ENCODE measurements at regions not wholly inside any gene's neighbourhood (a gene's known extent, or its start where the extent isn't known, plus 50 kb on each side); places are given as distances from the start of the nearest gene placed in this dataset.
"Not testable (repeated sequence)": the region's sequence is repeated elsewhere in the genome, so short reads cannot be mapped to it uniquely, and the experiment has no call there.

GRCh38 chr6:150751296-150751695, 114.2 kb upstream of the MTHFD1L start:
- no peak overlapping the region for H3K4me3 ChIP-seq (ENCODE audit: low read depth, low read length)
- TF ChIP-seq CTCF (IDR thresholded peaks at IDR 0.05; ENCODE audit: insufficient read depth, low read length) = no peak
- peak; percentile 33 for DNase-seq (ENCODE audit: low read depth)

- no peak for TF ChIP-seq CTCF (IDR thresholded peaks at IDR 0.05; ENCODE audit: insufficient read depth, low read length)
- DNase-seq (ENCODE audit: low read depth) = no peak
- H3K4me3 ChIP-seq (ENCODE audit: low read depth, low read length) = no peak overlapping the region
These were observed 113.1 kb upstream of the MTHFD1L start for GRCh38 chr6:150752409-150752808.

- H3K4me3 ChIP-seq (ENCODE audit: low read depth, low read length) = no peak overlapping the region
- no peak for DNase-seq (ENCODE audit: low read depth)
- no peak for TF ChIP-seq CTCF (IDR thresholded peaks at IDR 0.05; ENCODE audit: insufficient read depth, low read length)
These were observed 112.0 kb upstream of the MTHFD1L start for GRCh38 chr6:150753371-150754064.

GRCh38 chr6:150755042-150755441, 110.5 kb upstream of the MTHFD1L start:
- no peak for DNase-seq (ENCODE audit: low read depth)
- no peak overlapping the region for H3K4me3 ChIP-seq (ENCODE audit: low read depth, low read length)
- TF ChIP-seq CTCF (IDR thresholded peaks at IDR 0.05; ENCODE audit: insufficient read depth, low read length) = no peak

- no peak for DNase-seq (ENCODE audit: low read depth)
- TF ChIP-seq CTCF (IDR thresholded peaks at IDR 0.05; ENCODE audit: insufficient read depth, low read length) = no peak
- H3K4me3 ChIP-seq (ENCODE audit: low read depth, low read length) = no peak overlapping the region
These were observed 110.0 kb upstream of the MTHFD1L start for GRCh38 chr6:150755524-150755923.

GRCh38 chr6:150756173-150756572, 109.3 kb upstream of the MTHFD1L start:
- no peak overlapping the region for H3K4me3 ChIP-seq (ENCODE audit: low read depth, low read length)
- no peak for DNase-seq (ENCODE audit: low read depth)
- TF ChIP-seq CTCF (IDR thresholded peaks at IDR 0.05; ENCODE audit: insufficient read depth, low read length) = no peak

- H3K4me3 ChIP-seq (ENCODE audit: low read depth, low read length); DNase-seq (ENCODE audit: low read depth): not testable (repeated sequence)
These were observed 107.7 kb upstream of the MTHFD1L start for GRCh38 chr6:150757807-150758206.

Data from fibroblast of the aortic adventitia (primary cell).